ENCODE measurements at regions not wholly inside any gene's neighbourhood (a gene's known extent, or its start where the extent isn't known, plus 50 kb on each side); places are given as distances from the start of the nearest gene placed in this dataset.

- TF ChIP-seq EGR1 (IDR thresholded peaks at IDR 0.05) (no peak), ZBTB7A (IDR thresholded peaks at IDR 0.05; ENCODE audit: low read depth) (no peak), FOXM1 (IDR thresholded peaks at IDR 0.05; ENCODE audit: borderline replicate concordance, low read depth) (no peak), USF1 (IDR thresholded peaks at IDR 0.05) (no peak), REST (IDR thresholded peaks at IDR 0.05; ENCODE audit: low read depth) (no peak)
Measured at GRCh38 chr3:110393941-110394340, 677.7 kb upstream of the NECTIN3 start.

- no peak for TF ChIP-seq MAX (IDR thresholded peaks at IDR 0.05)
- TF ChIP-seq TCF12 (IDR thresholded peaks at IDR 0.05; ENCODE audit: low read depth): no peak
- no peak for TF ChIP-seq EP300 (IDR thresholded peaks at IDR 0.05; ENCODE audit: borderline replicate concordance)
- TF ChIP-seq ZBTB7A (IDR thresholded peaks at IDR 0.05; ENCODE audit: low read depth): no peak
- TF ChIP-seq EGR1 (IDR thresholded peaks at IDR 0.05): no peak
- TF ChIP-seq YY1 (IDR thresholded peaks at IDR 0.05; ENCODE audit: low read depth): no peak
- no peak for TF ChIP-seq FOXM1 (IDR thresholded peaks at IDR 0.05; ENCODE audit: borderline replicate concordance, low read depth)
- TF ChIP-seq CREB1 (IDR thresholded peaks at IDR 0.05; ENCODE audit: low read depth): no peak
- no peak for TF ChIP-seq REST (IDR thresholded peaks at IDR 0.05; ENCODE audit: low read depth)
- no peak for TF ChIP-seq TEAD4 (IDR thresholded peaks at IDR 0.05)
- no peak for TF ChIP-seq USF1 (IDR thresholded peaks at IDR 0.05)
- no peak for TF ChIP-seq RAD21 (IDR thresholded peaks at IDR 0.05; ENCODE audit: low read depth)
- TF ChIP-seq TAF1 (IDR thresholded peaks at IDR 0.05; ENCODE audit: low read depth): no peak
- no peak for TF ChIP-seq NFIC (IDR thresholded peaks at IDR 0.05)
- no peak for TF ChIP-seq CEBPB (IDR thresholded peaks at IDR 0.05)
Measured at GRCh38 chr3:110397115-110397514, 674.5 kb upstream of the NECTIN3 start.

GRCh38 chr3:110400315-110400714 is 671.3 kb upstream of the NECTIN3 start:
- TF ChIP-seq MAX (IDR thresholded peaks at IDR 0.05): no peak
- no peak for TF ChIP-seq REST (IDR thresholded peaks at IDR 0.05; ENCODE audit: low read depth)
- no peak for TF ChIP-seq ZBTB7A (IDR thresholded peaks at IDR 0.05; ENCODE audit: low read depth)
- TF ChIP-seq EP300 (IDR thresholded peaks at IDR 0.05; ENCODE audit: borderline replicate concordance): no peak
- no peak for TF ChIP-seq NFIC (IDR thresholded peaks at IDR 0.05)
- TF ChIP-seq TEAD4 (IDR thresholded peaks at IDR 0.05): no peak
- no peak for TF ChIP-seq TCF12 (IDR thresholded peaks at IDR 0.05; ENCODE audit: low read depth)
- TF ChIP-seq EGR1 (IDR thresholded peaks at IDR 0.05): no peak
- no peak for TF ChIP-seq RAD21 (IDR thresholded peaks at IDR 0.05; ENCODE audit: low read depth)
- TF ChIP-seq USF1 (IDR thresholded peaks at IDR 0.05): no peak
- TF ChIP-seq FOXM1 (IDR thresholded peaks at IDR 0.05; ENCODE audit: borderline replicate concordance, low read depth): no peak
- no peak for TF ChIP-seq YY1 (IDR thresholded peaks at IDR 0.05; ENCODE audit: low read depth)
- TF ChIP-seq CREB1 (IDR thresholded peaks at IDR 0.05; ENCODE audit: low read depth): no peak
- no peak for TF ChIP-seq TAF1 (IDR thresholded peaks at IDR 0.05; ENCODE audit: low read depth)
- no peak for TF ChIP-seq CEBPB (IDR thresholded peaks at IDR 0.05)

- TF ChIP-seq TAF1 (IDR thresholded peaks at IDR 0.05; ENCODE audit: low read depth): no peak
- TF ChIP-seq TCF12 (IDR thresholded peaks at IDR 0.05; ENCODE audit: low read depth): no peak
- TF ChIP-seq NFIC (IDR thresholded peaks at IDR 0.05): no peak
- TF ChIP-seq MAX (IDR thresholded peaks at IDR 0.05): no peak
- TF ChIP-seq CREB1 (IDR thresholded peaks at IDR 0.05; ENCODE audit: low read depth): no peak
Measured at GRCh38 chr3:110405830-110406585, 665.6 kb upstream of the NECTIN3 start.

Data from Ishikawa (cell line).